ENCODE measurements at regions not wholly inside any gene's neighbourhood (a gene's known extent, or its start where the extent isn't known, plus 50 kb on each side); places are given as distances from the start of the nearest gene placed in this dataset.

DNA sequence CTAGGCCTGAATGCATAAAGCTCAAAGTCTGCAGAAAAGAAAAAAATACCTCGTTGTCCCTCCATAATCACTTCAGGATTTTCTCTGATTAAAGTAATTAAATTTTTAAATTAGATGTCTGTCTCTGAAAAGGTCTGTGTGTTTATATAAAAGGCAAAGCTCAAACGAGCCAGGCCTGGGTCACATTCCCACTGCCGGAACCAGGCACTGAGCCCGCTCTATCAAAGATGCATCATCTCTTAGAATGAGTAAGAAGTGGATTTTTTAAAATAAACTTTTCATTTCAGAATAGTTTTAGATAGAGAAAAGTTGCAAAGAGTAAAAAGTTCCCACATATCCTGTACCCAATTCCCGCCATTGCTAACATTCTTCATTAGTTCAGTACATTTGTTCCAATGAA, 202.1 kb upstream of the KYNU start (continued):
- TF ChIP-seq, protein P1, sequence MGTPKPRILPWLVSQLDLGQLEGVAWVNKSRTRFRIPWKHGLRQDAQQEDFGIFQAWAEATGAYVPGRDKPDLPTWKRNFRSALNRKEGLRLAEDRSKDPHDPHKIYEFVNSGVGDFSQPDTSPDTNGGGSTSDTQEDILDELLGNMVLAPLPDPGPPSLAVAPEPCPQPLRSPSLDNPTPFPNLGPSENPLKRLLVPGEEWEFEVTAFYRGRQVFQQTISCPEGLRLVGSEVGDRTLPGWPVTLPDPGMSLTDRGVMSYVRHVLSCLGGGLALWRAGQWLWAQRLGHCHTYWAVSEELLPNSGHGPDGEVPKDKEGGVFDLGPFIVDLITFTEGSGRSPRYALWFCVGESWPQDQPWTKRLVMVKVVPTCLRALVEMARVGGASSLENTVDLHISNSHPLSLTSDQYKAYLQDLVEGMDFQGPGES (IDR thresholded peaks at IDR 0.05; ENCODE audit: low read depth, low read length): no peak
- TF ChIP-seq GATA2 (CRISPR knock-in tag; IDR thresholded peaks at IDR 0.05) (no peak), RFX5 (IDR thresholded peaks at IDR 0.05; ENCODE audit: low read length) (no peak), RXRA (IDR thresholded peaks at IDR 0.05; ENCODE audit: borderline replicate concordance, low read depth) (no peak), CHD2 (IDR thresholded peaks at IDR 0.05; ENCODE audit: low read length, partially characterized antibody) (no peak), SMC3 (IDR thresholded peaks at IDR 0.05; ENCODE audit: low read depth, low read length) (no peak)
- TF ChIP-seq, protein P2, sequence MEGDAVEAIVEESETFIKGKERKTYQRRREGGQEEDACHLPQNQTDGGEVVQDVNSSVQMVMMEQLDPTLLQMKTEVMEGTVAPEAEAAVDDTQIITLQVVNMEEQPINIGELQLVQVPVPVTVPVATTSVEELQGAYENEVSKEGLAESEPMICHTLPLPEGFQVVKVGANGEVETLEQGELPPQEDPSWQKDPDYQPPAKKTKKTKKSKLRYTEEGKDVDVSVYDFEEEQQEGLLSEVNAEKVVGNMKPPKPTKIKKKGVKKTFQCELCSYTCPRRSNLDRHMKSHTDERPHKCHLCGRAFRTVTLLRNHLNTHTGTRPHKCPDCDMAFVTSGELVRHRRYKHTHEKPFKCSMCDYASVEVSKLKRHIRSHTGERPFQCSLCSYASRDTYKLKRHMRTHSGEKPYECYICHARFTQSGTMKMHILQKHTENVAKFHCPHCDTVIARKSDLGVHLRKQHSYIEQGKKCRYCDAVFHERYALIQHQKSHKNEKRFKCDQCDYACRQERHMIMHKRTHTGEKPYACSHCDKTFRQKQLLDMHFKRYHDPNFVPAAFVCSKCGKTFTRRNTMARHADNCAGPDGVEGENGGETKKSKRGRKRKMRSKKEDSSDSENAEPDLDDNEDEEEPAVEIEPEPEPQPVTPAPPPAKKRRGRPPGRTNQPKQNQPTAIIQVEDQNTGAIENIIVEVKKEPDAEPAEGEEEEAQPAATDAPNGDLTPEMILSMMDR (IDR thresholded peaks at IDR 0.05): no peak

DNA sequence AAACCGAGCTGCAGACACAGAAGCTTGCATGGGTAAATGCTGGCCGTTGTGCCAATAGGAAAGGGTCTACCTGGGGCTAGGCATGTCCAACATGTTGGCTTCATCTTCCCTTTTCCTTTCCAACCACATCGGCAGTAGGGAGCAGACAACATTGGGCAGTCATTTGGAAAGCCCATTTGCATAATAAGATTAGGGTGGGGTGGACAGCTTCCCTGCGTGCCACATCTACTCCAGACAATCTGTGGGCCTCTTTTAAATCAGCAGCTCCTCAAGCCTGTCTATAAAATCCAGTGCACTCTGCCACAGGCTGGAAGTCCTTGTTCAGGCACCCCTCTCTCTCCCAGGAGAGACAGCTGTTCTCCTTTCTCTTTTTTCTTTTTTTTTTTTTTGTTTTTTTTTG, 203.6 kb upstream of the KYNU start:
- ChIA-PET POLR2A (no interaction called here), CTCF (interaction anchor here (0.9 kb wide), 1 partner anchor 9 kb away, joined by 3 read pairs; no protein-coding TSS in a partner anchor)
- H3K4me1 ChIP-seq (ENCODE audit: control insufficient read depth in 1 of 2, insufficient read depth in 2 of 2, low read depth in 1 of 2, low read length in 1 of 2): no peaks in the 10 kb centered on the region; a peak in 1 of 4 replicates
- H3K9me2 ChIP-seq: no peaks in the 10 kb centered on the region
- no peaks in the 10 kb centered on the region for H3K79me2 ChIP-seq (ENCODE audit: insufficient read depth)
- H3K4me3 ChIP-seq (ENCODE audit: low read depth in 2 of 2, low read length in 1 of 2): no peak overlapping the region
- TF ChIP-seq NRF1 (IDR thresholded peaks at IDR 0.05; ENCODE audit: low read depth, low read length): no peak
- TF ChIP-seq JUND (IDR thresholded peaks at IDR 0.05): no peak
- no peak for TF ChIP-seq EZH2phosphoT487 (IDR thresholded peaks at IDR 0.05; ENCODE audit: borderline replicate concordance, low read depth)
- TF ChIP-seq GATA2 (CRISPR knock-in tag; IDR thresholded peaks at IDR 0.05): no peak
- no peak for TF ChIP-seq SIN3A (IDR thresholded peaks at IDR 0.05; ENCODE audit: borderline replicate concordance, low read depth, low read length)
- no peak for TF ChIP-seq CHD2 (IDR thresholded peaks at IDR 0.05; ENCODE audit: low read length, partially characterized antibody)
- TF ChIP-seq RFX5 (IDR thresholded peaks at IDR 0.05; ENCODE audit: low read length): no peak
- no peak for TF ChIP-seq EP300 (IDR thresholded peaks at IDR 0.05; ENCODE audit: borderline replicate concordance in 1 of 2, low read depth in 1 of 2, low read length in 1 of 2)
- no peak for TF ChIP-seq TEAD4 (IDR thresholded peaks at IDR 0.05; ENCODE audit: borderline replicate concordance, insufficient read depth)
- TF ChIP-seq ELF1 (IDR thresholded peaks at IDR 0.05): no peak
- TF ChIP-seq, protein P2 (IDR thresholded peaks at IDR 0.05): no peak
- TF ChIP-seq, protein P3, sequence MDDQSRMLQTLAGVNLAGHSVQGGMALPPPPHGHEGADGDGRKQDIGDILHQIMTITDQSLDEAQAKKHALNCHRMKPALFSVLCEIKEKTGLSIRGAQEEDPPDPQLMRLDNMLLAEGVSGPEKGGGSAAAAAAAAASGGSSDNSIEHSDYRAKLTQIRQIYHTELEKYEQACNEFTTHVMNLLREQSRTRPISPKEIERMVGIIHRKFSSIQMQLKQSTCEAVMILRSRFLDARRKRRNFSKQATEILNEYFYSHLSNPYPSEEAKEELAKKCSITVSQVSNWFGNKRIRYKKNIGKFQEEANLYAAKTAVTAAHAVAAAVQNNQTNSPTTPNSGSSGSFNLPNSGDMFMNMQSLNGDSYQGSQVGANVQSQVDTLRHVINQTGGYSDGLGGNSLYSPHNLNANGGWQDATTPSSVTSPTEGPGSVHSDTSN (IDR thresholded peaks at IDR 0.05): no peak
- TF ChIP-seq FOSL2 (IDR thresholded peaks at IDR 0.05; ENCODE audit: borderline replicate concordance, low read depth): no peak
- TF ChIP-seq RCOR1 (IDR thresholded peaks at IDR 0.05; ENCODE audit: low read length): no peak
- no peak for TF ChIP-seq GABPA (IDR thresholded peaks at IDR 0.05; ENCODE audit: low read depth)
- no peak for TF ChIP-seq MEF2A (IDR thresholded peaks at IDR 0.05; ENCODE audit: borderline replicate concordance, low read depth)
- no peak for TF ChIP-seq TAF1 (IDR thresholded peaks at IDR 0.05; ENCODE audit: borderline replicate concordance, low read depth, low read length)
- no peak overlapping the region for H3K9ac ChIP-seq
- no peaks in the 10 kb centered on the region for H3K36me3 ChIP-seq (replicated peaks in 1 of 2; ENCODE audit: control insufficient read depth in 1 of 2, insufficient read depth in 2 of 2, low read length in 1 of 2)
- H3K9me3 ChIP-seq: no peaks in the 10 kb centered on the region
- no peak overlapping the region for H3K27ac ChIP-seq (ENCODE audit: low read depth in 2 of 2, low read length in 1 of 2)
- H3K27me3 ChIP-seq (ENCODE audit: insufficient read depth): no peaks in the 10 kb centered on the region
- H3K4me2 ChIP-seq: no peak overlapping the region
- no peaks in the 10 kb centered on the region for H3F3A ChIP-seq (replicated peaks; ENCODE audit: insufficient read depth)
- no peak overlapping the region for H2AFZ ChIP-seq (ENCODE audit: low read depth)
- no peak for DNase-seq
- WGBS (ENCODE audit: low lambda C conversion rate): 41% methylated on average over 4 of the region's 4 CpGs
- no peaks in the 10 kb centered on the region for H4K20me1 ChIP-seq (ENCODE audit: insufficient read depth)
